GM21423 (cell line): ENCODE measurements at regions not wholly inside any gene's neighbourhood (a gene's known extent, or its start where the extent isn't known, plus 50 kb on each side); places are given as distances from the start of the nearest gene placed in this dataset.
"Not testable (repeated sequence)": the region's sequence is repeated elsewhere in the genome, so short reads cannot be mapped to it uniquely, and the experiment has no call there.

Source experiments
- ATAC-seq: cut with Tn5 transposase; IDR thresholded peaks from one replicate; pipeline ENCODE4 v1.9.1; 2021; ENCODE audit warnings: mild to moderate bottlenecking, moderate library complexity; ENCODE audit not compliant: unreplicated experiment

DNA sequence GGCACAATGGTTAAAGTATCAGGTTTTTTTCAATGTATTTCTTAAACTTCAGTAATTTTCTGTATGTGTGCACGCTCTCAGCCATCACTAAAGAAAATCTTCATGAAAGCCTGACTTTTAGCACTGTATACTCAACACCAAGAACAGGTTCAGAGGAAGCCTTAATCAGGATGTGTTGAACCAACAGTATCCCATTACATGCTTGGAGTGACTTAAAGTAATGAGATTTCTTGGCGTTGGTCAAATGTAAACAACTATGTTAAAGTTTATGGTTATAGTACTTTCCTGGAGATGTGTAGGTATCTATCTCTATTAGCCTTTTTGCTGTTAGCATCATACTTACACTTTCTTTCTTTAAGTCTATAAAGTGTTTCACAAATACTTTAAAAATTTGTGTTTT is 335.0 kb downstream of the CCER1 start:
- ATAC-seq, result no peak

DNA sequence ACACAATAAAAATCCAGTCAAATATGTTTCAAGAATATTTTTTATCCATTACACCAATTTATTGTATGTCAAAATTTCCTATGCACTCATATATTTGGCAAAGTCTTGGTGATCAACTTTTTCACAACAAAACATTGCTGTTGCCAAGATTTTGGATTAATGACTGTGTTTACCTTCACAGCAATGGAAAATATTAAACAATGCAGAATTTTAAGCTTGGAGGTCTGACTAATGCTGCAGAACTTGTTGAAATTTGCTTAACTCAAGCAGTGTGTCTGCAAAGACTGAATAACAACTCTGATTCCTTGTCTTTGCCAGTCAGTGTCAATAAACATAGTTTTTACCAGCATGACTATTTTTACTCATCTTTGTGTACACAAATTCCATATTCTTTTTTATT is 336.4 kb downstream of the CCER1 start:
- ATAC-seq, result no peak

DNA sequence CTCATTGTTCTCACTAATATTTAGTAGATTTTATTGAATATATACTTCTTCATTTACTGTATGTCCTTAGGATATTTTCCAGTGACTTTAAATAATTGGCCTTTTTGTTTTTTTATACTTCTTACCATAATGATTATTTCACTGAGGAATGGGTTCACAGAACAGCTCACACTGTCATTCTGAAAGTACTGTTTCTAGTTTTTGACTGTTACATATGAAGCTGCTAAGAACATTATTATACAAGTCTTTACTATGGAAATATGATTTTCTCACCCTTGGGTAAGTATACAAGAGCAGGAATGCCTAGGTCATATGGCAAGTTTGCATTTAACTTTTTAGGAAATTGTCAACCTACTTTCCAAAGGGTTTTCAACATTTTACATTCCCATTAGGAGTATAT is 343.1 kb downstream of the CCER1 start:
- no peak for ATAC-seq

DNA sequence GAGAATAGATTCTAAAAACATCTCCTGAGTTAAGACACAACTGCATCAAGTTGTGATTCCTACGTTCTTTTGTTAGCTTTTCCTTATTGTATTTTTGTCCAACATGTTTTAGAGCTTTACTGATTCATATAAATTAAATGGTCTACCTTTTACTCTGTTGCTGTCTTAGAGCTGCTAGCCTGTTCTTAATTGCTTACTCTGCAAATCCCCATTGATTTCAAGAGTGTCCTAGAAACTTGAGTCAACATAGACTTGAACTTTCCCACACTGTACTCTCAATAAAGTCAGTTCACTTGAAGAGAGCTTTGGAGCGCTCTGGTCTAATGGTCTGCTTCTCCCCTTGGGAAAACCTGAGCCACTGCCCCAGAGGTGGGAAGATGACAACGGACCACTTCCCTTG is 343.9 kb downstream of the CCER1 start:
- no peak for ATAC-seq

DNA sequence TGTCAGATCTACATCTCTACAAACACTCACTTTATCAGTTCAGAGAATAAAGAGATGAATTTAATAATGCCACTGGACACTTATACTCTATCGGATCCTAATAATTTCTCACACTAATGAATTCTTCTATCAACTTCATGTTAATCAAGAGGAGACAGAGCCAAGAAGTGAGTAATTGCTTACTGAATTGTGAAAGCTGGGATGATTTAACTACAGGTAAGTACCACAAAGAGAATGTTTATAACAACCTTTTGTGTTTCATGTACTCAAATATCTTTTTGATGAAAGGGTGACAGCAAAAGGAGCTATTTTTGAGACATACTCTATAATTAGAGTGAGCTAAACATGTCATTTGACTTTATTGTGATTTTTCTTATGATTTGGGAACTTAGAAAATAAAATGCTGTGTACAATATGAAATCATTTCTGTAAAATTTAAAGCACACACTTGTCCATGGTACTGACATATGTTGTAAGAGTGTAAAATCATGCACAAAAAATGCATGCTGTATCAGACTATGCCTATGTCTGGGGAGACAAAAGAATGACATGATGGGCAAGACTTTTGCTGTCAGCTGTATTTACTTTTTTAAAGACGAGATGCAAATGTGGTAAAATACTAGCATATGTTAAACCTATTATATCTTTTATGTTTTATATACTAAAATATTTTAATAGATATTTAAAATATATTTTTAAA is 361.2 kb downstream of the CCER1 start:
- ATAC-seq, result no peak

DNA sequence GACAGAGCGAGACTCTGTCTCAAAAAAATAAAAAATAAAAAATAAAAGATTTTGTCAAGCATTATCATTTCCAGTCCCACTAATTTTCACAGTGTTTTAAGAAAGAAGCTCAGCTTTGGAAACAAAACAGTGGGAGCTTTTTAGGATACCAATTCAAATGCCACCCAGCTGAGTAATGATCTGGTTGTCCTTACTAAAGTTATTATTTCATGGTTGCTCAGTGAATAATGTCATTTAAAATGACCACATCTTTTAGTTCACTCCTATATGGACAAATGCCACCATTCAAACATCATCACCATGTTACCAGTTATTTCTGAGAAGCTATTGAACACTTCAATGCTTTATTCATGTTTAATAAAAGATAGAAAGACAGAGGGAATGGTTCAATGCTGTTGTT is 365.0 kb downstream of the CCER1 start:
- no peak for ATAC-seq

DNA sequence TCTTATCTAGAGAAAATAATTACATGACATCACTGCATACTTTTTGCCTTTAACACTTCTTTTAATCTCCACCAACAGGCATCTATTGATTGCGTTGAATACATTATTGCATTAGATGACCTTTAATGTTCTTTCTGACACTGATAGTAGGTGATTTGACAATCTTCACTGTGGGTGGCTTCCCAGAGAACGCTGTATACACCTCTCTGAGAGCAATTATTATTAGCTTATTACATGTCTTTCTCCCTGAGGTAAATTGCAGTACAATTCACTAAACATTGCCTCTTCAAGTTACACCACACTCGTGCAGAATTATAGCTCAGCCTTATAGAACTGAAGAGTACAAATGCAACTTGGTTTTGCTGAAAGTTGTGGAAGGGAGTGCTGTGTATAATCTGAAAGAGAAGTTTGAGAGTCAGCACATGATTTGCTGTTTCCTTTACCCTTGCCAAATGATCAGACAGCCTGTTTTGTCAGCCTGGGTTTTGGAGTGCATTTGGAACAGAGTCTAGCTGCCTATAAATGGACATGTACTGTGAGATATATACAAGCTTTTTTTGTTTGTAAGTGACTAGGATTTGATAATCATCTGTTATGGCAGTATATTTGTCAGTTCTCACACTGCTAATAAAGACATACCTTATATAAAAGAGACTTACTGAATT is 369.2 kb downstream of the CCER1 start:
- no peak for ATAC-seq

DNA sequence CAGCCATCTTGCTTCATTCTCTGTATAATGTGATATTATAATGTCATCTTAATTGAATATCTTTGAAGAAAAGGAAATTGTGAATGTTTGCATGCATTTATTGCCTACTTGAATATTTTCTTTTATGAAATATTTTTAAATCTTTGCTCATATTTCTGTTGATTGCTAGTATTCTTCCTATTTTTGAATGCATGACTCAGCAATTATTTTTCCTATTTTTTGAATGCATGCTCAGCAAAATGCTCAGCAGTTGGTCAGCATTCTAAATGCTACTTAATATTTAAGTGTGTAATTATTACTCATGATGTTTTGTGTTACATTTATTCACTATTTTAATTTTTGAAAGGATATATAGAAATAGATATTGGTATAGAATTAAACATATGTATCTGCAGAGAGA is 378.3 kb downstream of the CCER1 start:
- no peak for ATAC-seq

DNA sequence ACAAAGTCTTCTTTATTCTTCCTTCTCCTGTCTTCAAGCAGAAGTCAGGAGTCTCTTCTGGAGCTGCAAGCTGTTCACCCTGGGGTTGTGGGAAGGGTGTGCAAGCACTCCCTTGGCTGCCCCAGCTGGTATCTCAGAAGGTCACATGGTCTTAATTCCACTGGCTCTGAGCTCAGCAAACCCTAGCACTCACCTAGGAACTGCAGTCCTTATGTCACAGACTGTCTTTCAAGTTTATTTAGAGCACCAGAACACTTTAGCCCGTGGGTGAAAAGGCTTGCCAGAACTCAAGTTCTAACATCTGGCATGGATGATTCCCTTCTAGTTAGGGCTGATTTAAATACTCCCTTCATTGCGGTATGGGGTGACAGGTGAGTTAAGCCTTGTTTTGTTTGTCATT is 379.0 kb downstream of the CCER1 start:
- no peak for ATAC-seq

DNA sequence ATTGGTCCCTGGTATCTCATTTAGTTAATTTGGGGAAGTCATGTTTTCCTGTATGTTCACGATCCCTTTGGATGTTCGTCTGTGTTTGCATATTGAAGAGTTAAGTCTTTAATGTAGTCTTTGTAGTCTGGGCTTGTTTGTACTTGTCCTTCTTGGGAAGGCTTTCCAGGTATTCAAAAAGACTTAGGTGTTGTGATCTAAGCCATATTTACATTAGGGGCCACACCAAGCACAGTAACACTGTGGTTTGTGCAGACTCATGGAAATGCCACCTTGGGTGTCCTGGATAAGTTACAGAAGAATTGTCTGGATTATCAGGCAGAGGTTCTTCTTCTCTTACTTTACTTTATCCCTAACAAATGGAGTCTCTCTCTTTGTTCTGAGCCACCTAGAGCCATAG is 380.3 kb downstream of the CCER1 start:
- no peak for ATAC-seq

DNA sequence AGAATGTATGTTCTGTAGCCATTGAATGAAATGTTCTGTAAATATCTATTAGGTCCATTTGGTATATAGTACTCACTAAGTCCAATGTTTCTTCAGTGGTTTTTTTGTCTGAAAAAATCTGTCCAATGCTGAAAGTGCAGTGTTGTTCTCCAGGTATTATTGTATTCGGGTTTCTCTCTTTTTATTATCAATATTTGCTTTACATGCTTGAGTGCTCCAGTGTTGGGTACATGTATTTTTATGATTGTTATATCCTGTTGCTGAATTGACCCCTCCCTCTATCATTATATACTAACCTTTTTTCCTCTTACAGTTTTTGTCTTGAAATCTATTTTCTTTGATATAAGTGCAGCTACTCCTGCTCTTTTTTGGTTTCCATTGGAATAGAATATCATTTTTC is 382.2 kb downstream of the CCER1 start:
- no peak for ATAC-seq

DNA sequence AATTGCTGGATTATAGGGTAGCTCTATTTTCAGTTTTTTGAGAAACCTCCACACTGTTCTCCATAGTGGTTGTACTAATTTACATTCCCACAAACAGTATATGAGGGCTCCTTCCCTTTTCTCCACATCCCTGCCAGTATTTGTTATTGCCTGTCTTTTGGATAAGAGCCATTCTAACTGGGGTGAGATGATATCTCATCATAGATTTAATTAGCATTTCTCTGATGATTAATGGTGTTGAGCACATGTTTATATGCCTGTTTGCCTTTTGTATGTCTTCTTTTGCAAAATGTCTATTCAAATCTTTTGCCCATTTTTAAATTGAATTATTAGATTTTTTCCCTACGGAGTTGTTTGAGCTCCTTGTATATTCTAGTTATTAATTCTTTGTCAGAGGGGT is 385.3 kb downstream of the CCER1 start:
- ATAC-seq, result no peak

DNA sequence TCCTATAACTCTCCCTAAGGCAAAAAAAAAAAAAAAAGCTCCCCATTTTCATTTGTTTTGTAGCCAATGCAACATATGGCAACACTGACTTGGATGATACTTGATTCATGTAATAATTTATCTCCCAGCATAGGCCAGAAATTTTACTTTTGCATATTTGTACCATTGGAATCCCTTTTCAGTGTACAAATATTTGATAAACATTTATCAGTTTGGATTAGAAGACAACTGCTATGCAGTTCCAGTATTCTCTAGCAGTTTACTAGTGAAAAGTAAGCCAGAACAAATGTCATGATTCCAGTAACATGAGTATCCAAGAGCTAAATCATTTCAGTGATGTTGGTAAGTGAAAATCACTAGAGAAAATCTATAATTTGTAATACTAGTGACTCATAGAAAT is 392.3 kb downstream of the CCER1 start:
- ATAC-seq, result no peak

DNA sequence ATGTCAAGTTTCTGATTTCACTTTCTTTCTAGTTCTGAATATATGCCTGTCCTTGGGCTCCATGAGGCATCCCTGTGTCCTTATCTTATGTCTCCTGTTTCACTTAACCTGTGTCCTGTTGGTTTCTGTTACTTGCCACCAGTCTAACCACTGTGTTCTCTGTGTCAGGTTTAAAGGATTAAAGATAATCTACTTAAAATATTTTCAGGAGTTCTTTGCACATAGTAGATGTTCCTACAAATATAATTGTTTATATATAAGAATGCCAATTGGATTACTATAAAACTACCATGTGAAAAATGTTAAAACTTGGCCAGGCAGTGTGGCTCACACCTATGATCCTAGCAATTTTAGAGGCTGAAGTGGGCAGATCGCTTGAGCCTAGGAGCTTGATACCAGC is 406.4 kb downstream of the CCER1 start:
- ATAC-seq, result no peak

DNA sequence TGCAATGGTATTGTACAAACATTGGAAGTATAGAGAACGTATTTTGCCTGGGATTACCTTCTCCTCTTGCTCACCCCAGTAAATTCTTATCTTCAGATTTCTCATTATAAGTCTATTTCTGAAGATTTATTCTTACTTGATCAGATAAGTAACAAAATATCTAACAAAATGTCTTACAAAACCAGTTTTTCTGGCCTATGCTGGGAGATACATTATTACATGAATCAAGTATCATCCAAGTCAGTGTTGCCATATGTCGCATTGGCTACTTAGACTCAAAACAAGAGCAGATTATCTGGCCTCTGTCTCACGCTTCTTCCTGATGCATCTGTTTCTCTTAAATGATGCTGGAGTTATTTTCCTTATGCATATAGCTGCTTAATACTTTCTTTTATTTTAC is 408.5 kb downstream of the CCER1 start:
- ATAC-seq, result no peak

DNA sequence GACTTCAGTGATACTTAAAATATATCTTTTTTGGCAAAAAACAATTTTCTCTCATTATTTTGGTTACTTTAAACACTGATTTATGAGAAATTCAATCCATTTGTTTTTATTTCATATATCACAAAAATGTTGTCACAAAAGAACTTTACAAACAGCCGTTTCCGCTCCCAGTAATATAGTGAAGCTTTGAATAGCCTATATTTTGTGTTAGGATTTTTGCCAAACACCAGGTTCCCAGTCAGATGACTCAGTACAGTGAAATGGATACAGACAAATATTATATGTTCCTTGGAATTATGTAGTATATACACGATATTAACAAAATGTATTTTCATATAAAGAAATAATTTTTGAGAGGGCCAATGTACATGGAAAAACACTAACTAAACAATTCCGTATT is 411.1 kb downstream of the CCER1 start:
- ATAC-seq, result no peak

DNA sequence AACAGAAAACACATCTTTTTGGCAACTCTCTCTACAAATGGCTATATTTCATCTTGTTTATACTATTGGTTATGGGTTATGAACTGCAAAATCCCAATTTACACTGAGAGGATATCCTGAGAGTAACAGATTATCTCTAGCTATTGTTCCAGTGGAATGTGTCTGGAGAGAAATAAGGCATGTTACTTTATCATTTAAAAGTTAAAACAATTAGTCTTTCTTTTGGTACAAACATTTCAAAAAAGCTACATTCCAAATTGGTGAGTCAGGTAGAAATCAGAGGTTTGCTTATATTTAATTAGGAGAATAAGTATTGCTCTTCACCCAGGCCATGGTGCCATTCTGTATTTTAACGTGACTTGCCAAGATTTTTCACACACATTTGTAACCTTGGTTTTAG is 411.6 kb downstream of the CCER1 start:
- no peak for ATAC-seq

DNA sequence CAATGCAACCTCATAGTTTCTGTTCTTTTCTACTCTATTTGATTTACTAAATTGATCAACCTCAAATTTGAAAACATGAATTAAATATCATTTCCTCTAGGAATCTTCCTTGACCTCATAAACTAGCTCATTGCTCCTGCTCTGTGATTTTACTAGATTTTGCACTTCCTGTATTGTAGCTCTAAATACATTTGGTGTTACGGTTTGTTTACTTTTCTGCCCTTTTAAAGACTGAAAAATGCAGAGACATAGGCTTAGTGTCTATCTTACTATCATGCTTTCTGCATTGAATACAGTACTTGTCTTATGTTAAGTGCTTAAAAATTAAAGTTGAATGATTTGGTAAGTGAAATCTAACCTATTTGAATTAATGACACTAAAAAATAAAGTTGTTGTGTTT is 412.1 kb downstream of the CCER1 start:
- not testable (repeated sequence) for ATAC-seq

DNA sequence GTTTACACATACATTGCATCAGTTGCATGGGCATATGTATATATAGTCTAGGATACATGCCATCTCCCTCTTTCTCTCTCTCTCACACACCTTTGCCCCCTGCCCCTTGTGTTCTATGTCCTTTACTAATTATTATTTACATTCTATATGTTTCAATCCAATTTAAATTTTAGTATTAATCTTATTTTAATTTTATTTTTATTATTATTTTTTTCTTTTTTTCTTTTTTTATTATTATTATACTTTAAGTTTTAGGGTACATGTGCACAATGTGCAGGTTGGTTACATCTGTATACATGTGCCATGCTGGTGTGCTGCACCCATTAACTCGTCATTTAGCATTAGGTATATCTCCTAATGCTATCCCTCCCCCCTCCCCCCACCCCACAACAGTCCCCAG is 421.1 kb downstream of the CCER1 start:
- not testable (repeated sequence) for ATAC-seq

DNA sequence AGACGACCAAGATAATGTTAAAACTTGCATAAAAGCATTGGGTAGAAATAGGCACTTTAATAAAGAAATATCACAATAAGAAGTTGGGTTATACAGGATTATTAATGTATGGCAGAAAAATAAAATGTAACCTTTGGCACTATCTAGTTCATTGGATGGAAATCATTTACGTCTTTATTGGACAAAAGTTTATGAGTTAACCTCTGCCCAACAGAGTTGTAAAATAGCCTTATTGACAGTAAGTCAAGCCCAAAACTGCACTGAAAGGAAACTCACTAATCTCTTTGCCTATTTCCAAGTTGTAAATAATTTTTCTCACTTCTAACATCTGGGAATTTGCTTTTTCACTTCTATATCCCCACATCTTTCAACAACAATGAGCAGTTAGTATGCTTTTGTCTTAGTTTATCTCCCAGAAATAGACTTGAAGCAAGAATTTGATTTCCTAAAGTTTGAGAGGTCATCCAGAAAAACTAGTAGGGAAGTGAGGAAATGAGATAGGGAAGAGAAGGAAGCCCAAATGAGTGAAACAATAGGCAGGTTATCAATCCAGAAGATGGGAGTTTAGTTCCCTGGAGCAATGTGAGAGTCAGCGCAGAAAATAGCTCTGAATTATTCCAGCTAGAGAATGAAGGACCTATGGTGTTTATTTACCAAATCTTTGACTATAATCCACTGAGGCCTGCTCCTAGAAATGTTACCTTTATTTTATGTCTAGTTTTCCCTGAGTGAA is 434.8 kb downstream of the CCER1 start:
- ATAC-seq, result no peak

DNA sequence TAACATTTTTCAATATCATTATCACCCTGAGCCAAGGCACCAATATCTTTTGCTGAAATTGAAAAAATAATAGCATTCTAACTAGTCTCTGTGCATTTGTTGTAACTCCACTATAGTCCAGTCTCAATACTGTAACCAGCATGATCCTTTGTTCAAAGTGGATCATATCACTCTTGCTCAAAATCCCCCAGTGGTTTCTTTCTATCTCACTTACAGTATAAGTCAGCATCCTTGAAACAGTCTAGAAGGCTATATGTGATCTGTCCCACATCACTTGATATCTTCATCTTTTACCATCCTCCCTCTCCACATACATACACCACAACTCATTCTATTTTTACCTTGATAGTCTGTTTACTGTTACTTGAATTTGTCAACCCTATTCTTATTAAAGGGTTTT is 435.7 kb downstream of the CCER1 start:
- no peak for ATAC-seq
